ENCODE measurements at regions not wholly inside any gene's neighbourhood (a gene's known extent, or its start where the extent isn't known, plus 50 kb on each side); places are given as distances from the start of the nearest gene placed in this dataset.

DNA sequence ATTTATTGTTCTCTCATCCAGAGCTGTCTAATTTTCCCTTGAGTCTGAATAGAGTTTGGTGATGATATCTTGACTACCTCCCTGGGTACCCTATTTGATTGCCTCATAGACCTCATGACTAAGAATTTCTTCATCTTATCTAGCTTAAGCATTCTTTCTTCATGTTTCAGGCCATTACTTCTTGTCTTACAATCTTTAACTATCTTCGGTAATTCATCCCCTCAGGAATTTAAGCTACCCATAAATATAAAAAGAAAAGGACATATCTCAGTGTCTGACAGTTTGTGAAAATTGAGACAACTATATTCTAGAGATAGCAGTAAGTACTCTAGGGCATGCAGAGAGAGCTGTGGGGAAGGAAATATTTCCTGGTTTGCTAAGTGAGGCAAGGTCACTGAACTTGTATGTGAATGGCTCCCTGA is 466.1 kb upstream of the GRID2 start:
- TF ChIP-seq, protein P1, sequence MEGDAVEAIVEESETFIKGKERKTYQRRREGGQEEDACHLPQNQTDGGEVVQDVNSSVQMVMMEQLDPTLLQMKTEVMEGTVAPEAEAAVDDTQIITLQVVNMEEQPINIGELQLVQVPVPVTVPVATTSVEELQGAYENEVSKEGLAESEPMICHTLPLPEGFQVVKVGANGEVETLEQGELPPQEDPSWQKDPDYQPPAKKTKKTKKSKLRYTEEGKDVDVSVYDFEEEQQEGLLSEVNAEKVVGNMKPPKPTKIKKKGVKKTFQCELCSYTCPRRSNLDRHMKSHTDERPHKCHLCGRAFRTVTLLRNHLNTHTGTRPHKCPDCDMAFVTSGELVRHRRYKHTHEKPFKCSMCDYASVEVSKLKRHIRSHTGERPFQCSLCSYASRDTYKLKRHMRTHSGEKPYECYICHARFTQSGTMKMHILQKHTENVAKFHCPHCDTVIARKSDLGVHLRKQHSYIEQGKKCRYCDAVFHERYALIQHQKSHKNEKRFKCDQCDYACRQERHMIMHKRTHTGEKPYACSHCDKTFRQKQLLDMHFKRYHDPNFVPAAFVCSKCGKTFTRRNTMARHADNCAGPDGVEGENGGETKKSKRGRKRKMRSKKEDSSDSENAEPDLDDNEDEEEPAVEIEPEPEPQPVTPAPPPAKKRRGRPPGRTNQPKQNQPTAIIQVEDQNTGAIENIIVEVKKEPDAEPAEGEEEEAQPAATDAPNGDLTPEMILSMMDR (conservative IDR thresholded peaks at IDR 0.05) = no peak
- no peak for TF ChIP-seq ZFX (IDR thresholded peaks at IDR 0.05)
